NCI-H460 (cell line): ENCODE measurements at regions not wholly inside any gene's neighbourhood (a gene's known extent, or its start where the extent isn't known, plus 50 kb on each side); places are given as distances from the start of the nearest gene placed in this dataset.

ENCODE experiments used
- DNase-seq: peaks from one replicate; pipeline ENCODE4 v3.0.0-alpha.2; 2016; ENCODE audit warnings: low read depth; ENCODE audit errors: extremely low read depth

- no peak for DNase-seq
Measured at GRCh38 chr5:167971706-167972105, 319.7 kb upstream of the WWC1 start.

- no peak for DNase-seq
Measured at GRCh38 chr5:167973126-167973525, 318.3 kb upstream of the WWC1 start.

GRCh38 chr5:167984951-167985350 is 306.5 kb upstream of the WWC1 start:
- no peak for DNase-seq

DNA sequence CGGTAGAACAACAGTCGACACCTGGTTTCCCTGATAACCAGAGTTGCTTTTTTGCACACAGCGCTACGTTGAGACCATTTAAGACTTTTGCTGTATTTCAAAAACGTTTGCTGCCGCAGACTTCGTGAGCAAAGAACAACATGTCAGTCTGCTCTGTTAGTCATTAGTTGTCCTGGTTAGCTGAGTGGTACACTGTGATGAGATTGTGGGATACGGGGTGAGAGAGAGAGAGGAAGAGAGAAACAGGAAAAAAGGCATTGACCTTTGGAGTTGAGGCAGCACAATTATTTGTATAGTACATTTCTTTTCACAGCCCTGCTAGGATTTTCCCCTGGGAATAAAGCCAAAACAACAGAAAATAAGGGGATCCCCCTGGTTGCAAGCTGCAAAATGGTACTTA is 306.1 kb upstream of the WWC1 start:
- DNase-seq = no peak

GRCh38 chr5:167987490-167988280 is 303.8 kb upstream of the WWC1 start:
- no peak for DNase-seq

DNA sequence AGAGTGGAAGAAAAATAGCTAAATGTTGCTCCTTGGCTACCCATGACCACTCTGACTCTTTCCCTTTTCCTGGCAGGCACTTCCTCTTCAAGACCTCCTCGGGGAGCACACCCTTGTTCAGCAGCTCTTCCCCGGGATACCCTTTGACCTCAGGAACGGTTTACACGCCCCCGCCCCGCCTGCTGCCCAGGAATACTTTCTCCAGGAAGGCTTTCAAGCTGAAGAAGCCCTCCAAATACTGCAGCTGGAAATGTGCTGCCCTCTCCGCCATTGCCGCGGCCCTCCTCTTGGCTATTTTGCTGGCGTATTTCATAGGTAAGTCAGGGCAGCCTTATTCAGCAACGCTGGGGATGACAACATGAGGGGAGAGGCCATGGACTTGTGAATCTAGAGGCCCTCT is 298.6 kb upstream of the WWC1 start:
- DNase-seq = no peak

DNA sequence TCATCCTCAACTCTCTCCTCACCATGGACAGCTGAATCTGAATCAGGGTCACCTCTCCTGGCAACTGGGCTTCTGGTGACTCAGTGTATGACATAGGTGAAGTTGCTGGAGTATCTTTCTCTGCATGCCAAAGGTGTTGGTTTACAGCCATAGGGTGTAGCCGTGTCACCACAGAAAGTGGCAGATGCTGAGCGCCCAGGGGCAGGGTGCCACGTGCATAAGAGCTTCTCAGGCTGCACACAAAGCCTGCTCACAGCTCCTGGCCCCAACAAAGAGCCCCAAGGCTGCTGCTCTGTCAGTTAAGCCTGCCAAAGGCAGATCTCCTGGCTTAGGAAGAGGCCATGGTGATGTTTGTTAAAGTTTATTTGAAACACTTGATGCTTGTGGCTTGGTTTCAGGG is 297.7 kb upstream of the WWC1 start:
- DNase-seq = no peak

DNA sequence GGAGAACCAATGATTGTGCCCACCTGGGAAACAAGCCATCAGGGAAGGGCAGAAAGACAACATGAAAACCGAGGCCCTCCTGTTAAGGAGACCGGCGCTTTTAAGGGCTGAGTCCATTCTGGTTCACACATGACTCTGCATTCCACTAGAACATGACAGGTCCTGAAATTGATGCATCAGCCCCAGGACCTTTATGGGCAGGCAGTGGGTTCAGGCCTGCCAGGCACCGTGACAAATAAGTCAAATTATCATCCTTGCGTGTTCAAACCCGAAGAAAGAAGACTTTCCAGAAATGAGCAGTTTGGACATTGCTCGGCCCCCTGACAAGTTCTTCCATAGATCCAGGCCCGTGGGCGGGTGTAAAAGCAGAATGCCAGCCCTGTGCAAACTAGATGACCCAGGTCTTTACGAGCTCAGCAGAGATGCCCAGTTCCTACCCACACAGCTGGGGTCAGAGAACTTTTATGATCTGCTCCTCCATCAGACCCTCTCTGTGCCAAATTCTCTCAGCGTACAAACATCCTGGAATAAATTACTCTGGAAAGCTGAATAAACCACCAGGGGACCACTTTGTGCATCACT is 295.5 kb upstream of the WWC1 start:
- no peak for DNase-seq

GRCh38 chr5:167998148-167998767 is 293.2 kb upstream of the WWC1 start:
- DNase-seq = no peak

DNA sequence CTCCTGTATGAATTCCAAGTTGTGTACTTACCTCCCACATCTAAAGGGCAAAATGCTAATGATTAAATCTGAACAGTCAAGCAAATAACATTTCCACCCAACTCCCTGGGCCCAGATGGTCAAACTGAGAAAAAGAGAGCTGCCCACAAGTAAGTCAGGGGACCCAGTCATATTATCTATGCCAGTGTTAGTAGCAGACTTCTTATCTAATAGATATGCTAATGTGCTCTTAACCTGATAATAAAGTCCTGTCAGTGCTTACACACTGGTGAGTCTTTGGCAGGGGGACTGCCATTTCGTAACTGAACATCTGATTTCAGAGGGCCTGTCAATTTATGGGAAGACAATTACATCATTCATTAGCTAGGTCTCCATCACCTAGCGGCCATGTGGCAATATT is 292.3 kb upstream of the WWC1 start:
- no peak for DNase-seq

- DNase-seq = no peak
Measured at GRCh38 chr5:168001318-168001717, 290.1 kb upstream of the WWC1 start.

- DNase-seq = no peak
Measured at GRCh38 chr5:168002116-168002515, 289.3 kb upstream of the WWC1 start.

- DNase-seq = no peak
Measured at GRCh38 chr5:168005093-168005492, 286.4 kb upstream of the WWC1 start.

DNA sequence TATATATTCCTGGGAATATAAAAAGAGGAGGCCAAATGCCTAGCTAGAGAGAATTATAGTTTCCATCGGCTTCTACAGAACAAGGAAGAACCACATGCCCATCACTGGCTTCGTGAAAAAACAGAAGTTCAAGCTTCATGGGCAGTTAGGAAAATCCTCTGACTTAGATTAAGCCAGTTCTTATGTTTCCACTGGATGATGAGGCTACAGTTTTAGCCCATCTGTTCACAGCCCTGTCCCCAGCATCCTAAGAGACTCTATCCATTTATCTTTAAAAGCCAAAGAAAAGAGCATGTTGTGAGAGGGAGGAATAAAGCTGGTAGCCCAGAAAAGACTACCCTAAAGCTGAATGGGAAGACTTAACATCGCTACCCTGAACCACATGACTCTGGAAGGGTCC is 285.5 kb upstream of the WWC1 start:
- no peak for DNase-seq

DNA sequence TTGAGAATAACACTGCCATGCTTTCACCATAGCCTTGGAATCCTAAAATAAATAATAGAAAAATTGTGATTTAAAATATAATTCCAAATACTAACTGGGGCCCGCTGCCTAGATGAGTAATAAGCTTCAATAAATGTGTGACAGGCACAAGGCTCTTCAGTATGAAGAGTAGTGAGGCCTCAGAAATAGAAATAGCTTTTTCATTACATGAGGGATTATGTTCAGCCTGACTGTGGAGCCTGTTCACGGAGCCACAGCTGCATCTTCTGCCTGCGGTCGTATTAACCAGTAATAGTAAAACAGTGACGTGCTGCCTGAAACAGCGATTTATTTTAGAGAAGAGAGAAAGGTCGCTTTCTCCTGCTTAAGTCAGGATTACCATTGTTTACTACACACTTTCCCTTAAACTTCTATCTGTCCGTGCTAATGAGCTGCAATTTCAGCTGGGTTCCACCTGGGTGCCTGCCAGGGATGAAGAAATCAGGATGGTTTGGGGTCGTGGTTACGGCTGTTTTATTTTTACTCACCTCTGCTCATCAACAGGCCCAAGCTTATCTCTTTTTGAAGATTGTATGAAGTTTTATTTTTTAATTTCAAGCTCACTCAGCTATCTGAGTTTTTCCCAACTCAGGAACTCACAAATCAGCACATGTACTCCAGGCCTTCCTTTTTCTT is 284.9 kb upstream of the WWC1 start:
- DNase-seq = no peak

GRCh38 chr5:168007286-168007685 is 284.2 kb upstream of the WWC1 start:
- no peak for DNase-seq

GRCh38 chr5:168008555-168008954 is 282.9 kb upstream of the WWC1 start:
- no peak for DNase-seq

GRCh38 chr5:168011096-168011495 is 280.3 kb upstream of the WWC1 start:
- no peak for DNase-seq

GRCh38 chr5:168012006-168012405 is 279.4 kb upstream of the WWC1 start:
- no peak for DNase-seq

- DNase-seq = no peak
Measured at GRCh38 chr5:168013546-168013945, 277.9 kb upstream of the WWC1 start.

DNA sequence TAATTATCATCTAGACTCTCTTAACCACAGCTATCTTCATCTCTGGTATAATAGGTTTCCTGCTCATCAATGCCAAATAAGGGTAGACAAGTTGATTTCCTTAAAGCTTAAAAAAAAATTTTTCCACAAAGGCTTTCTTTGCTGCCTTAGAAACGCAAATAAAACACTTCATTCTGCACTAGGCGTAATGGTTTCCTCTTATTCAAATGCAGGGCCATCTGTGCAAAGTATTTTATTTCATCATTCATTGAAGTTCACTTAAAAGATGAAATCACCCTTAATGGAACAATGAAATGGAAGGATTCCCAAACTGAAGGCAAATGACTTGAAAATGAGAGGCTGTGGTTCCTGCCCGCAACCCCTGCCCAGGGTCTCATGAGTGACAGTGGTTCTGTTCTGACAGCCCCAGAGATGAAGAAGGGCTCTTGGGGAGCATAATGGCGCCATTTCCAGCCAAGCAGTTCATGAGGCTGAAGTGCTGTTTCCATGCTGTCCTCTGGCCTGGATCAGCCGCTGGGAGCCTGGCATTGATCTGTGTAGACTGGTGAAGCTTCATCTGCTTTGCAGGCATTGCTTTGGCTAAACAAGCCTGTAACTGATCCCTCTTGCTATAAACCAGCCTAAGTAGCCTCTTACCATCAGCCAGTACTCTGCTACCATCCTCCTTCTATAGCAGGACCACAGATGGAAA is 276.9 kb upstream of the WWC1 start:
- no peak for DNase-seq
